ENCODE measurements at regions not wholly inside any gene's neighbourhood (a gene's known extent, or its start where the extent isn't known, plus 50 kb on each side); places are given as distances from the start of the nearest gene placed in this dataset.

DNA sequence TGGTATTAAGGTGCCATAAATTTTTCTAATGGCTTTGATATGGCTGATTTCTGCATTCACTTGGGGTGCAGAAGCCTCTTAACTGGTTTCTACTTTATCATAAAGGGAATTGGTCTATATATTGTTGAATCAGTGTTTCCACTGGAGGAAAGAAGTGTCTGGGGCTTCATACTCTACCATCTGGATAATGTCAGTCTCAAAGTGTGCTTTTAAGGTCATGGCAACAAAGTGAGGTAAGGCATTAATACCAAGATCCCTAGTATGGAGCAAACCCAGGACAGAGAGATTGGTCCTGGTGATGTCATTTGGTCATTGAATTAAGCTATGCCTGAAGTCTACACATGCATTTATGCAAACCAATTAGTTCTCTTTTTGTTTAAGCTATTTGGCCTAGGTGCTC, 309.9 kb downstream of the DUSP10 start:
- POLR2A ChIA-PET, result no interaction called here
- Histone ChIP-seq H3K4me2 (ENCODE audit: insufficient read depth, low read length) (no peak overlapping the region), H3K9me1 (replicated peaks; ENCODE audit: control insufficient read depth, extremely low read depth, insufficient read depth, low read length) (no peaks in the 10 kb centered on the region), H3K27ac (ENCODE audit: insufficient read depth, low read depth, low read length) (no peak overlapping the region), H2AFZ (ENCODE audit: low read depth, low read length) (no peak overlapping the region), H4K20me1 (replicated peaks; ENCODE audit: control insufficient read depth, extremely low read depth, insufficient read depth, low read length) (no peaks in the 10 kb centered on the region), H3K79me2 (ENCODE audit: control insufficient read depth, insufficient read depth, low read length) (no peaks in the 10 kb centered on the region), H3K4me3 (replicated peaks in 1 of 3; ENCODE audit: insufficient read depth in 1 of 3, low read depth in 1 of 3, low read length in 3 of 3) (no peak overlapping the region), H3K9ac (replicated peaks; ENCODE audit: extremely low read depth, insufficient read depth, low read length) (no peak overlapping the region), H3K9me3 (replicated peaks; ENCODE audit: control insufficient read depth, insufficient read depth, low read length) (no peaks in the 10 kb centered on the region), H3K27me3 (ENCODE audit: control insufficient read depth in 2 of 2, insufficient read depth in 2 of 2, low read length in 2 of 2) (no peaks in the 10 kb centered on the region), H3K4me1 (ENCODE audit: control insufficient read depth, extremely low read depth, insufficient read depth, low read length) (peaks cover 10% of the 10 kb centered on the region), H3K36me3 (ENCODE audit: control insufficient read depth in 2 of 2, extremely low read depth in 1 of 2, insufficient read depth in 2 of 2, low read length in 2 of 2) (no peaks in the 10 kb centered on the region)
- FAIRE-seq (no peak), DNase-seq (ENCODE audit: low read depth, low spot score) (no peak)
- dilution Hi-C loops (cut with MboI; ENCODE audit: extremely low pct_ligation_motif_present, low sequenced_read_pairs) (no loop called here), intact Hi-C loops (cut with micrococcal nuclease) (loop anchor here (1.0 kb wide), 1 partner anchor 622 kb away; no protein-coding TSS in a partner anchor)
- TF ChIP-seq MYC (IDR thresholded peaks at IDR 0.05; ENCODE audit: low read depth, low read length), result no peak
- CTCF ChIA-PET, result interaction anchor here (0.6 to 3.5 kb wide), 16 partner anchors 8 to 622 kb away, joined by 3 to 76 read pairs (median 4); no protein-coding TSS in a partner anchor
- no TSS peak for BruUV-seq (replicated peaks)

DNA sequence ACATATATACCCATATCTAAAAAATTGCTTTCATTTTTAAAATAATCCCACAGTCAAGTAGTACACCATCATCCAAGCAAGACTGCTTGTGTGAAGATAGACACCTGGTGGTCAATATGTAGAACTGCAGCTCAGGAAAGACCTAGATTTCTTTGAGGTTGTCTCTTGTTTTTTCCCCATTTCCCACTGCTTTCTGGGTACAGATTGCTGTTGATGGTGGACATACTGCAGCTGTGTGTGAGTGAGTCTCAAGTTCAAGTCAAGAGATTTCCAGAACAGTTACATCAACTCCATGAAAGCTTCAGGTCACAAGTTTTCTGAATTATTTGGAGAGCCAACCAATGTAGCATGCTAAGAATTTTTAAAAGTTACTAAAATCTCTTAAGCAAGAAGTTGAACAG, 306.4 kb downstream of the DUSP10 start:
- Histone ChIP-seq H3K4me3 (replicated peaks in 1 of 3; ENCODE audit: insufficient read depth in 1 of 3, low read depth in 1 of 3, low read length in 3 of 3) (no peak overlapping the region), H3K9me1 (replicated peaks; ENCODE audit: control insufficient read depth, extremely low read depth, insufficient read depth, low read length) (no peaks in the 10 kb centered on the region), H3K36me3 (ENCODE audit: control insufficient read depth in 2 of 2, extremely low read depth in 1 of 2, insufficient read depth in 2 of 2, low read length in 2 of 2) (no peaks in the 10 kb centered on the region), H3K4me1 (ENCODE audit: control insufficient read depth, extremely low read depth, insufficient read depth, low read length) (peaks cover 26% of the 10 kb centered on the region), H3K9ac (replicated peaks; ENCODE audit: extremely low read depth, insufficient read depth, low read length) (no peak overlapping the region), H3K79me2 (ENCODE audit: control insufficient read depth, insufficient read depth, low read length) (no peaks in the 10 kb centered on the region), H2AFZ (ENCODE audit: low read depth, low read length) (peak overlapping the region; percentile 47), H4K20me1 (replicated peaks; ENCODE audit: control insufficient read depth, extremely low read depth, insufficient read depth, low read length) (no peaks in the 10 kb centered on the region), H3K4me2 (ENCODE audit: insufficient read depth, low read length) (no peak overlapping the region), H3K9me3 (replicated peaks; ENCODE audit: control insufficient read depth, insufficient read depth, low read length) (no peaks in the 10 kb centered on the region), H3K27me3 (ENCODE audit: control insufficient read depth in 2 of 2, insufficient read depth in 2 of 2, low read length in 2 of 2) (no peaks in the 10 kb centered on the region), H3K27ac (ENCODE audit: insufficient read depth, low read depth, low read length) (peak overlapping the region; percentile 16)
- POLR2A ChIA-PET, result interaction anchor here (0.6 kb wide), 2 partner anchors 558 to 1147 kb away, joined by 3 to 4 read pairs; no protein-coding TSS in a partner anchor
- TF ChIP-seq POLR2AphosphoS5 (IDR thresholded peaks at IDR 0.05; ENCODE audit: insufficient read depth, low read depth, low read length), result no peak
- TF ChIP-seq, protein P1, sequence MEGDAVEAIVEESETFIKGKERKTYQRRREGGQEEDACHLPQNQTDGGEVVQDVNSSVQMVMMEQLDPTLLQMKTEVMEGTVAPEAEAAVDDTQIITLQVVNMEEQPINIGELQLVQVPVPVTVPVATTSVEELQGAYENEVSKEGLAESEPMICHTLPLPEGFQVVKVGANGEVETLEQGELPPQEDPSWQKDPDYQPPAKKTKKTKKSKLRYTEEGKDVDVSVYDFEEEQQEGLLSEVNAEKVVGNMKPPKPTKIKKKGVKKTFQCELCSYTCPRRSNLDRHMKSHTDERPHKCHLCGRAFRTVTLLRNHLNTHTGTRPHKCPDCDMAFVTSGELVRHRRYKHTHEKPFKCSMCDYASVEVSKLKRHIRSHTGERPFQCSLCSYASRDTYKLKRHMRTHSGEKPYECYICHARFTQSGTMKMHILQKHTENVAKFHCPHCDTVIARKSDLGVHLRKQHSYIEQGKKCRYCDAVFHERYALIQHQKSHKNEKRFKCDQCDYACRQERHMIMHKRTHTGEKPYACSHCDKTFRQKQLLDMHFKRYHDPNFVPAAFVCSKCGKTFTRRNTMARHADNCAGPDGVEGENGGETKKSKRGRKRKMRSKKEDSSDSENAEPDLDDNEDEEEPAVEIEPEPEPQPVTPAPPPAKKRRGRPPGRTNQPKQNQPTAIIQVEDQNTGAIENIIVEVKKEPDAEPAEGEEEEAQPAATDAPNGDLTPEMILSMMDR (IDR thresholded peaks at IDR 0.05; ENCODE audit: extremely low read depth in 1 of 2, insufficient read depth in 1 of 2, low read depth in 1 of 2, low read length in 2 of 2), result peak; percentile 73 to 81
- dilution Hi-C loops (cut with MboI; ENCODE audit: extremely low pct_ligation_motif_present, low sequenced_read_pairs) (no loop called here), intact Hi-C loops (cut with micrococcal nuclease) (loop anchor here (1.0 to 5.0 kb wide), 9 partner anchors 41 to 625 kb away; no protein-coding TSS in a partner anchor)
- DNase-seq (ENCODE audit: low read depth, low spot score), result peak; percentile 75
- BruUV-seq (replicated peaks), result no TSS peak
- FAIRE-seq, result no peak
- CTCF ChIA-PET, result interaction anchor here (0.6 to 3.5 kb wide), 43 partner anchors 8 to 1019 kb away, joined by 3 to 206 read pairs (median 4); partner anchors contain the start of gene HLX
